Esophagus squamous epithelium (tissue), 5 donors: ENCODE measurements at regions not wholly inside any gene's neighbourhood (a gene's known extent, or its start where the extent isn't known, plus 50 kb on each side); places are given as distances from the start of the nearest gene placed in this dataset.

Experiments used
- DNase-seq: peaks from one replicate; lab custom pipeline; 2025; lab: John Stamatoyannopoulos, UW
- H3K27ac ChIP-seq, 4 donors: fragments of 200-600 bp; sonication (generic); one replicate each; pipeline ENCODE4 v1.5.1; 2016 to 2019; ENCODE audit warnings: mild to moderate bottlenecking in 1 of 4
- H3K27me3 ChIP-seq, 4 donors: fragments of 200-600 bp; sonication (generic); 1 replicate in 3 of 4; 2 replicates in 1 of 4; pipeline versions ENCODE4 v1.5.1 to v1.6.0; 2017 to 2021; ENCODE audit warnings: antibody characterized with exemption in 1 of 4
- H3K36me3 ChIP-seq, 3 donors: fragments of 200-600 bp; sonication (generic); one replicate each; pipeline ENCODE4 v1.5.1; 2016 to 2019
- H3K4me1 ChIP-seq, 3 donors: fragments of 200-600 bp; sonication (generic); one replicate each; pipeline ENCODE4 v1.5.1; 2017 to 2019
- H3K4me3 ChIP-seq, 4 donors: fragments of 200-600 bp; sonication (generic); 1 replicate in 3 of 4; 2 replicates in 1 of 4; pipeline ENCODE4 v1.5.1; 2016 to 2019; ENCODE audit warnings: mild to moderate bottlenecking in 2 of 4, moderate library complexity in 1 of 4
- H3K9me3 ChIP-seq, 3 donors: fragments of 200-600 bp; sonication (generic); one replicate each; pipeline ENCODE4 v1.5.1; 2016 to 2019
- POLR2A ChIP-seq, 4 donors: fragments of 450-650 bp; IDR thresholded peaks; one replicate each; pipeline ENCODE4 v1.6.1; 2017; ENCODE audit warnings: antibody characterized with exemption in 4 of 4, mild to moderate bottlenecking in 4 of 4, moderate library complexity in 3 of 4
- WGBS, 2 donors: methylation state at CpG; one replicate each; pipeline ENCODE4 v1.1.5; 2018; 5-methylcytosine and 5-hydroxymethylcytosine counted together
- intact Hi-C: fragments of 100-400 bp; cut with DNase I; formaldehyde crosslinking; loops from one replicate; pipeline ENCODE4 v1.15.0; 2022
- TF ChIP-seq, protein P1 (sequence below), 6 experiments: fragments of 450-650 bp in 4 of 6; fragments of 200-600 bp in 2 of 6; sonication (generic) in 2 of 6; IDR thresholded peaks; one replicate each; pipeline ENCODE4 v1.5.1; 2016 to 2019; ENCODE audit warnings: antibody characterized with exemption in 6 of 6, mild to moderate bottlenecking in 4 of 6, moderate library complexity in 4 of 6
- donor health status: DM: yes; HTN: yes; CAD: no.

DNA sequence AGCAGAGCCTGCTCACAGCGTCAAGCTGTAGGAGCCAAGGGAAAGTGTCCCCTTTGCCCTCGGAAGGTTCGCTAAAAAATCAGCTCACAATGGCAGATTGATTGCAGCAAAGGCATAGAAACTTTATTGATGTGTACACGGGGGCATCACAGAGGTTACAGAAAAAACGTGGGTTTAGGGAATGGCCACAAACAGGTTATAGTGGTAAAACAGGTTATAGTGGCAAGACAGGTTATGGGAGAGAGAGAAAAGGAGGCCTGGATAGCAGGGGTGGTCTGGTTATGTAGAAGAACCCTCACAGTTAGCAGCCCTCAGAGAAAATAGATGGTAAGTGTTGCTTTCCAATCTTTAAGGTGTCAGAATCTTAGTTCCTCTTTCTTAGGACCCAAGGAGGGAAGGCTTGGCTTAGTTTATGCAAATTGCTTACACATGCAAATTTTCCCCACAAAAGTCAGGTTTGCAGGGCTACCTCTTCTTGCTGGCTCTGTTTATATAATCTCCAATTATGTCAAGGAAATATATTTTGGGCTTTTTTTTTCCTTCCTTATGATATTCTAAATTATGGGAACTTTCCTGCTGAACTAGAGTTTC, 113.7 kb downstream of the BMP15 start:
- WGBS, 2 donors = 37 to 38% methylated on average over 5 of the region's 5 CpGs
- H3K27me3 ChIP-seq = no peaks in the 10 kb centered on the region
- TF ChIP-seq, protein P1, sequence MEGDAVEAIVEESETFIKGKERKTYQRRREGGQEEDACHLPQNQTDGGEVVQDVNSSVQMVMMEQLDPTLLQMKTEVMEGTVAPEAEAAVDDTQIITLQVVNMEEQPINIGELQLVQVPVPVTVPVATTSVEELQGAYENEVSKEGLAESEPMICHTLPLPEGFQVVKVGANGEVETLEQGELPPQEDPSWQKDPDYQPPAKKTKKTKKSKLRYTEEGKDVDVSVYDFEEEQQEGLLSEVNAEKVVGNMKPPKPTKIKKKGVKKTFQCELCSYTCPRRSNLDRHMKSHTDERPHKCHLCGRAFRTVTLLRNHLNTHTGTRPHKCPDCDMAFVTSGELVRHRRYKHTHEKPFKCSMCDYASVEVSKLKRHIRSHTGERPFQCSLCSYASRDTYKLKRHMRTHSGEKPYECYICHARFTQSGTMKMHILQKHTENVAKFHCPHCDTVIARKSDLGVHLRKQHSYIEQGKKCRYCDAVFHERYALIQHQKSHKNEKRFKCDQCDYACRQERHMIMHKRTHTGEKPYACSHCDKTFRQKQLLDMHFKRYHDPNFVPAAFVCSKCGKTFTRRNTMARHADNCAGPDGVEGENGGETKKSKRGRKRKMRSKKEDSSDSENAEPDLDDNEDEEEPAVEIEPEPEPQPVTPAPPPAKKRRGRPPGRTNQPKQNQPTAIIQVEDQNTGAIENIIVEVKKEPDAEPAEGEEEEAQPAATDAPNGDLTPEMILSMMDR (IDR thresholded peaks at IDR 0.05) = no peak
- no peak for TF ChIP-seq POLR2A (IDR thresholded peaks at IDR 0.05)
- no peaks in the 10 kb centered on the region for H3K4me1 ChIP-seq
- no peak overlapping the region for H3K4me3 ChIP-seq
- DNase-seq = no peak
- peaks cover 0 to 7% (median 0%) of the 10 kb centered on the region in 3 donors for H3K9me3 ChIP-seq
- no peaks in the 10 kb centered on the region for H3K36me3 ChIP-seq
- intact Hi-C loops = no loop called here
- no peak overlapping the region for H3K27ac ChIP-seq

GRCh38 chrX:51026862-51027261, 116.3 kb downstream of the BMP15 start:
- Histone ChIP-seq H3K4me3 (no peak overlapping the region), H3K27ac (no peak overlapping the region), H3K9me3 (no peaks in the 10 kb centered on the region), H3K27me3 (no peaks in the 10 kb centered on the region), H3K4me1 (no peaks in the 10 kb centered on the region), H3K36me3 (no peaks in the 10 kb centered on the region)
- WGBS, 2 donors = 89 to 95% methylated on average over 2 to 3 of the region's 3 CpGs
- no peak for DNase-seq
- intact Hi-C loops = no loop called here
- TF ChIP-seq, protein P1 (IDR thresholded peaks at IDR 0.05) = no peak
- no peak for TF ChIP-seq POLR2A (IDR thresholded peaks at IDR 0.05)

GRCh38 chrX:51035746-51036145, 125.2 kb downstream of the BMP15 start:
- H3K4me3 ChIP-seq = no peak overlapping the region
- no peaks in the 10 kb centered on the region for H3K9me3 ChIP-seq
- intact Hi-C loops = no loop called here
- TF ChIP-seq, protein P1 (IDR thresholded peaks at IDR 0.05) = no peak
- no peak for TF ChIP-seq POLR2A (IDR thresholded peaks at IDR 0.05)
- H3K36me3 ChIP-seq = no peaks in the 10 kb centered on the region
- 67 to 83% methylated on average over 2 to 3 of the region's 3 CpGs for WGBS, 2 donors
- DNase-seq = no peak
- H3K27me3 ChIP-seq = no peaks in the 10 kb centered on the region
- no peaks in the 10 kb centered on the region for H3K4me1 ChIP-seq
- no peak overlapping the region for H3K27ac ChIP-seq

DNA sequence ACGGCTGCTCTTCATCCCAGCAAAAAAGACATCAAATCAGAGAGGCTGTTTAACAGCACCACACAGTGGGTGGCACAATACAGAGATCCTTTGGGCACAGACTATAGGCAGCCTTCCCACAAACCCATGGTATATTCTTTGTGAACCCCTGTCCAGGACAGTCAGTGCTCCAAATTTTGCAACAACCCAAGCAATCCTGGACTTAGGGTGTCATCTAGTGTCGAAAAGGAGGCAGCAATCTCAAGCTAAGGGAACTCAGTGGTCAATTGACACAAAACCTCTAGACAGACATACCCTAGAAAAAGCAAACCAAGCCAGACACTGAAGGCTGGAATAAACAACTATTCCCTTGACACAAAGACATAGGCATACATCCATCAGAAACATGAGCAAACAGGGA, 137.4 kb downstream of the BMP15 start:
- intact Hi-C loops = no loop called here
- H3K9me3 ChIP-seq = no peaks in the 10 kb centered on the region
- no peak overlapping the region for H3K4me3 ChIP-seq
- no peak for DNase-seq
- H3K27me3 ChIP-seq = no peaks in the 10 kb centered on the region
- no peaks in the 10 kb centered on the region for H3K36me3 ChIP-seq
- WGBS, 2 donors = 21% methylated on average over 2 of the region's 2 CpGs; no CpG with 5 or more reads in 1 of the 2 donors
- H3K4me1 ChIP-seq = no peaks in the 10 kb centered on the region
- TF ChIP-seq, protein P1 (IDR thresholded peaks at IDR 0.05) = no peak
- no peak for TF ChIP-seq POLR2A (IDR thresholded peaks at IDR 0.05)
- no peak overlapping the region for H3K27ac ChIP-seq

- Histone ChIP-seq H3K4me3 (no peak overlapping the region), H3K36me3 (no peaks in the 10 kb centered on the region), H3K4me1 (no peaks in the 10 kb centered on the region), H3K9me3 (no peaks in the 10 kb centered on the region), H3K27ac (no peak overlapping the region), H3K27me3 (no peaks in the 10 kb centered on the region)
- WGBS, 2 donors = 63% methylated on average over 4 of the region's 6 CpGs; no CpG with 5 or more reads in 1 of the 2 donors
- intact Hi-C loops = no loop called here
- no peak for DNase-seq
- TF ChIP-seq POLR2A (IDR thresholded peaks at IDR 0.05) = no peak
- TF ChIP-seq, protein P1 (IDR thresholded peaks at IDR 0.05) = no peak
Observed at GRCh38 chrX:51053741-51054140, 143.2 kb downstream of the BMP15 start.
